GM12878 (cell line): ENCODE measurements at regions not wholly inside any gene's neighbourhood (a gene's known extent, or its start where the extent isn't known, plus 50 kb on each side); places are given as distances from the start of the nearest gene placed in this dataset.

Experiments used
- CTCF ChIP-seq, 3 experiments: IDR thresholded peaks in 2 of 3; conservative IDR thresholded peaks in 1 of 3; 2 replicates each; pipeline ENCODE4 v1.5.1; 2011; ENCODE audit warnings: low read depth in 3 of 3, low read length in 3 of 3, mild to moderate bottlenecking in 3 of 3, control low read depth in 2 of 3, moderate library complexity in 2 of 3, inconsistent platforms in 1 of 3, mixed read lengths in 1 of 3; ENCODE audit not compliant: control insufficient read depth in 2 of 3, insufficient read depth in 1 of 3; ENCODE audit errors: extremely low read depth in 1 of 3
- ESRRA ChIP-seq: IDR thresholded peaks from 2 replicates; pipeline ENCODE4 v1.6.1; 2012; ENCODE audit warnings: mild to moderate bottlenecking, low read length, improper control_type of control experiment
- EZH2 ChIP-seq: IDR thresholded peaks from 2 replicates; pipeline ENCODE4 v1.6.1; 2012; ENCODE audit warnings: low read depth, mild to moderate bottlenecking, control low read depth, inconsistent platforms, low read length, borderline replicate concordance; ENCODE audit not compliant: control insufficient read depth
- JUND ChIP-seq: IDR thresholded peaks from 2 replicates; pipeline ENCODE4 v1.6.1; 2012; ENCODE audit warnings: low read depth, mild to moderate bottlenecking, low read length, improper control_type of control experiment, moderate library complexity
- MAX ChIP-seq: IDR thresholded peaks from 2 replicates; pipeline ENCODE4 v1.6.1; 2012; ENCODE audit warnings: low read depth, low read length, improper control_type of control experiment
- MXI1 ChIP-seq: fragments of 150-350 bp; IDR thresholded peaks from 2 replicates; pipeline ENCODE4 v1.6.1; 2011; ENCODE audit warnings: low read depth, mild to moderate bottlenecking, inconsistent platforms, low read length, improper control_type of control experiment
- POLR2A ChIP-seq: IDR thresholded peaks from 2 replicates; pipeline ENCODE4 v1.6.1; 2011; ENCODE audit warnings: low read depth, mild to moderate bottlenecking, low read length
- RAD51 ChIP-seq: fragments of 450-650 bp; IDR thresholded peaks from 2 replicates; pipeline ENCODE4 v1.6.1; 2016; ENCODE audit warnings: moderate library complexity, mild to moderate bottlenecking, inconsistent platforms
- RBBP5 ChIP-seq: fragments of 200-600 bp; sonication (generic); conservative IDR thresholded peaks from 2 replicates; pipeline ENCODE4 v1.6.1; 2016
- SMC3 ChIP-seq: IDR thresholded peaks from 2 replicates; pipeline ENCODE4 v1.6.1; 2011; ENCODE audit warnings: low read length, improper control_type of control experiment, borderline replicate concordance
- SP1 ChIP-seq: IDR thresholded peaks from one replicate; pipeline ENCODE4 v1.6.1; 2011; ENCODE audit warnings: low read depth, low read length
- TF ChIP-seq, protein P1 (sequence below): IDR thresholded peaks from 2 replicates; pipeline ENCODE4 v1.6.1; 2012; ENCODE audit warnings: low read length, inconsistent platforms

GRCh38 chr1:8239039-8239305 lies 78.9 kb upstream of the SLC45A1 start:
- TF ChIP-seq ESRRA (no peak), EZH2 (no peak), RBBP5 (no peak), SMC3 (peak; percentile 32; the same call in 1 of the 2 replicates), POLR2A (no peak), JUND (no peak), CTCF (IDR thresholded peaks at IDR 0.05 in 2 of 3, conservative IDR thresholded peaks at IDR 0.05 in 1 of 3; ENCODE audit: control insufficient read depth in 2 of 3, extremely low read depth in 1 of 3, insufficient read depth in 1 of 3, low read depth in 3 of 3, low read length in 3 of 3) (peak in 1 of 3 experiments; percentile 20; a peak in 2 of 6 replicates), RAD51 (no peak), MXI1 (no peak), SP1 (no peak), MAX (no peak)
- TF ChIP-seq, protein P1, sequence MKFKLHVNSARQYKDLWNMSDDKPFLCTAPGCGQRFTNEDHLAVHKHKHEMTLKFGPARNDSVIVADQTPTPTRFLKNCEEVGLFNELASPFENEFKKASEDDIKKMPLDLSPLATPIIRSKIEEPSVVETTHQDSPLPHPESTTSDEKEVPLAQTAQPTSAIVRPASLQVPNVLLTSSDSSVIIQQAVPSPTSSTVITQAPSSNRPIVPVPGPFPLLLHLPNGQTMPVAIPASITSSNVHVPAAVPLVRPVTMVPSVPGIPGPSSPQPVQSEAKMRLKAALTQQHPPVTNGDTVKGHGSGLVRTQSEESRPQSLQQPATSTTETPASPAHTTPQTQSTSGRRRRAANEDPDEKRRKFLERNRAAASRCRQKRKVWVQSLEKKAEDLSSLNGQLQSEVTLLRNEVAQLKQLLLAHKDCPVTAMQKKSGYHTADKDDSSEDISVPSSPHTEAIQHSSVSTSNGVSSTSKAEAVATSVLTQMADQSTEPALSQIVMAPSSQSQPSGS: no peak
